H1 (cell line): ENCODE measurements at regions not wholly inside any gene's neighbourhood (a gene's known extent, or its start where the extent isn't known, plus 50 kb on each side); places are given as distances from the start of the nearest gene placed in this dataset.

ENCODE experiments used
- CTCF ChIA-PET: fragments of 300-600 bp; sonication (Branson Sonifier 250); formaldehyde crosslinking; loops from one replicate; lab custom pipeline; 2021; ENCODE audit not compliant: partially characterized antibody; lab: Charles Lee
- POLR2A ChIA-PET: fragments of 300-600 bp; sonication (Branson Sonifier 250); formaldehyde crosslinking; loops from one replicate; lab custom pipeline; 2021; ENCODE audit warnings: inconsistent platforms; ENCODE audit not compliant: partially characterized antibody; lab: Charles Lee
- DNase-seq, 2 experiments: peaks; one replicate each; pipeline versions ENCODE4 v3.0.0 to v3.0.0-alpha.2; 2010 to 2022; ENCODE audit warnings: low spot score in 2 of 2, low read depth in 1 of 2, mixed read lengths in 1 of 2
- FAIRE-seq: peaks from 2 replicates; lab custom pipeline; 2011; peaks lifted over from hg19 to GRCh38; lab: Jason Lieb, UNC
- H2AFZ ChIP-seq: 2 replicates; pipeline ENCODE4 v1.8.1; 2012; ENCODE audit warnings: low read length, inconsistent platforms
- H2AK5ac ChIP-seq: 2 replicates; pipeline ENCODE4 v1.6.1; 2013; ENCODE audit warnings: low read depth, low read length
- H2BK120ac ChIP-seq: replicated peaks from 2 replicates; pipeline ENCODE3; 2013; ENCODE audit warnings: low read depth, low read length, inconsistent platforms
- H2BK12ac ChIP-seq: 2 replicates; pipeline ENCODE4 v1.6.1; 2013; ENCODE audit warnings: low read depth, low read length
- H2BK15ac ChIP-seq: 2 replicates; pipeline ENCODE4 v1.6.1; 2013; ENCODE audit warnings: low read length
- H2BK20ac ChIP-seq: 2 replicates; pipeline ENCODE4 v1.6.1; 2013; ENCODE audit warnings: low read length
- H2BK5ac ChIP-seq: 2 replicates; pipeline ENCODE4 v1.6.1; 2013; ENCODE audit warnings: low read depth, low read length
- H3K14ac ChIP-seq: 2 replicates; pipeline ENCODE4 v1.6.1; 2013; ENCODE audit warnings: inconsistent platforms; ENCODE audit not compliant: insufficient read length
- H3K18ac ChIP-seq: 2 replicates; pipeline ENCODE4 v1.6.1; 2013; ENCODE audit warnings: low read length; ENCODE audit errors: extremely low read depth
- H3K23ac ChIP-seq: 2 replicates; pipeline ENCODE4 v1.6.1; 2013; ENCODE audit warnings: inconsistent platforms; ENCODE audit not compliant: insufficient read length
- H3K23me2 ChIP-seq: 2 replicates; pipeline ENCODE4 v1.6.1; 2013; ENCODE audit warnings: low read depth, low read length
- H3K27ac ChIP-seq: 2 replicates; pipeline ENCODE4 v1.6.1; 2011; ENCODE audit warnings: low read depth, low read length, inconsistent platforms
- H3K27me3 ChIP-seq, 4 experiments: replicated peaks in 1 of 4; 1 replicate in 1 of 4; 2 replicates in 3 of 4; pipeline versions ENCODE4 v1.6.1 to v1.8.1; 2011 to 2013; ENCODE audit warnings: low read length in 3 of 4, mild to moderate bottlenecking in 3 of 4, inconsistent platforms in 2 of 4, mixed read lengths in 2 of 4, moderate library complexity in 1 of 4; ENCODE audit not compliant: control insufficient read depth in 3 of 4, insufficient read depth in 3 of 4; ENCODE audit errors: extremely low read depth in 1 of 4
- H3K36me3 ChIP-seq, 4 experiments: 2 replicates each; pipeline versions ENCODE4 v1.6.1 to v1.8.1; 2011 to 2013; ENCODE audit warnings: mild to moderate bottlenecking in 4 of 4, low read length in 3 of 4, moderate library complexity in 2 of 4, control low read depth in 1 of 4, inconsistent platforms in 1 of 4; ENCODE audit not compliant: insufficient read depth in 4 of 4, control insufficient read depth in 2 of 4
- H3K4ac ChIP-seq: replicated peaks from 2 replicates; pipeline ENCODE3; 2013; ENCODE audit warnings: low read length, low read depth, mixed read lengths, inconsistent platforms; ENCODE audit not compliant: insufficient read length
- H3K4me1 ChIP-seq, 4 experiments: replicated peaks in 1 of 4; 1 replicate in 1 of 4; 2 replicates in 3 of 4; pipeline versions ENCODE4 v1.6.1 to v1.8.1; 2011 to 2013; ENCODE audit warnings: low read length in 3 of 4, inconsistent platforms in 2 of 4, mixed read lengths in 1 of 4; ENCODE audit not compliant: insufficient read depth in 4 of 4, control insufficient read depth in 3 of 4
- H3K4me2 ChIP-seq, 2 experiments: 2 replicates each; pipeline versions ENCODE4 v1.6.1 to v1.8.1; 2011 to 2013; ENCODE audit warnings: low read depth in 2 of 2, low read length in 2 of 2, control low read depth in 1 of 2, inconsistent platforms in 1 of 2, mild to moderate bottlenecking in 1 of 2; ENCODE audit not compliant: insufficient read depth in 1 of 2
- H3K4me3 ChIP-seq, 4 experiments: fragments of 200-600, 300-600 bp in 1 of 4; sonication (generic), shearing (Covaris generic), sonication (Bioruptor Twin) in 1 of 4; 2 replicates each; pipeline versions ENCODE4 v1.5.1 to v1.8.1; 2011 to 2016; ENCODE audit warnings: low read length in 4 of 4, low read depth in 3 of 4, control low read depth in 2 of 4, inconsistent platforms in 2 of 4, mild to moderate bottlenecking in 2 of 4, mixed read lengths in 1 of 4, moderate library complexity in 1 of 4; ENCODE audit not compliant: insufficient read depth in 2 of 4; ENCODE audit errors: extremely low read depth in 1 of 4
- H3K56ac ChIP-seq: replicated peaks from 2 replicates; pipeline ENCODE3; 2013; ENCODE audit warnings: low read depth, mild to moderate bottlenecking, mixed read lengths, low read length, inconsistent platforms; ENCODE audit not compliant: insufficient read length
- H3K79me1 ChIP-seq: 2 replicates; pipeline ENCODE4 v1.6.1; 2013; ENCODE audit warnings: low read depth, low read length, control low read depth
- H3K79me2 ChIP-seq, 2 experiments: 2 replicates each; pipeline versions ENCODE4 v1.6.1 to v1.8.1; 2012 to 2013; ENCODE audit warnings: low read length in 2 of 2, mild to moderate bottlenecking in 2 of 2, inconsistent platforms in 1 of 2; ENCODE audit not compliant: insufficient read depth in 2 of 2, control insufficient read depth in 1 of 2
- H3K9ac ChIP-seq, 4 experiments: replicated peaks in 1 of 4; 1 replicate in 1 of 4; 2 replicates in 3 of 4; pipeline versions ENCODE4 v1.6.1 to v1.8.1; 2011 to 2013; ENCODE audit warnings: low read depth in 3 of 4, low read length in 3 of 4, control low read depth in 2 of 4, mild to moderate bottlenecking in 2 of 4, moderate library complexity in 2 of 4, inconsistent platforms in 1 of 4; ENCODE audit errors: extremely low read depth in 1 of 4
- H3K9me3 ChIP-seq, 2 experiments: 2 replicates each; pipeline versions ENCODE4 v1.6.1 to v1.8.1; 2012 to 2013; ENCODE audit warnings: mild to moderate bottlenecking in 2 of 2, moderate library complexity in 2 of 2, control low read depth in 1 of 2, inconsistent platforms in 1 of 2, low read depth in 1 of 2, low read length in 1 of 2, mixed read lengths in 1 of 2; ENCODE audit not compliant: insufficient read depth in 2 of 2
- H4K20me1 ChIP-seq, 2 experiments: replicated peaks in 1 of 2; 2 replicates each; pipeline versions ENCODE3 to v1.8.1; 2011 to 2013; ENCODE audit warnings: inconsistent platforms in 2 of 2, low read length in 2 of 2, mild to moderate bottlenecking in 1 of 2; ENCODE audit not compliant: insufficient read depth in 2 of 2, control insufficient read depth in 1 of 2
- H4K5ac ChIP-seq: 2 replicates; pipeline ENCODE4 v1.6.1; 2013; ENCODE audit warnings: low read length, low read depth, mixed read lengths, inconsistent platforms; ENCODE audit not compliant: insufficient read length
- H4K8ac ChIP-seq: 2 replicates; pipeline ENCODE4 v1.8.0; 2013; ENCODE audit warnings: mild to moderate bottlenecking, moderate library complexity, low read length, inconsistent platforms; ENCODE audit not compliant: insufficient read depth; ENCODE audit errors: extremely low read depth
- H4K91ac ChIP-seq: replicated peaks from 2 replicates; pipeline ENCODE3; 2013; ENCODE audit warnings: low read length, mixed read lengths, inconsistent platforms; ENCODE audit not compliant: insufficient read length
- CEBPB ChIP-seq: IDR thresholded peaks from 2 replicates; pipeline ENCODE4 v1.6.1; 2012; ENCODE audit warnings: low read depth, low read length
- CTBP2 ChIP-seq: IDR thresholded peaks from 2 replicates; pipeline ENCODE4 v1.7.0; 2011; ENCODE audit warnings: borderline replicate concordance, mild to moderate bottlenecking, moderate library complexity, mixed read lengths, low read length; ENCODE audit not compliant: insufficient read depth, insufficient read length
- EP300 ChIP-seq, 2 experiments: IDR thresholded peaks; 1 replicate in 1 of 2; 2 replicates in 1 of 2; pipeline ENCODE4 v1.6.1; 2011 to 2012; ENCODE audit warnings: low read depth in 2 of 2, low read length in 2 of 2, mild to moderate bottlenecking in 2 of 2, borderline replicate concordance in 1 of 2, inconsistent platforms in 1 of 2, moderate library complexity in 1 of 2
- GTF2F1 ChIP-seq: IDR thresholded peaks from 2 replicates; pipeline ENCODE4 v1.6.1; 2012; ENCODE audit warnings: low read depth, low read length, improper control_type of control experiment, borderline replicate concordance
- HDAC6 ChIP-seq: IDR thresholded peaks from one replicate; pipeline ENCODE4 v1.7.1; 2012; ENCODE audit warnings: low read depth, mild to moderate bottlenecking, inconsistent platforms, low read length, moderate library complexity
- JUN ChIP-seq: IDR thresholded peaks from 2 replicates; pipeline ENCODE4 v1.6.1; 2011; ENCODE audit warnings: low read depth, mild to moderate bottlenecking, improper control_type of control experiment, low read length
- KDM1A ChIP-seq: fragments of 200-600, 300-600 bp; sonication (generic); IDR thresholded peaks from 2 replicates; pipeline ENCODE4 v1.7.1; 2016; ENCODE audit warnings: mild to moderate bottlenecking, low read length, borderline replicate concordance
- KDM5A ChIP-seq: fragments of 200-600 bp; IDR thresholded peaks from 2 replicates; pipeline ENCODE4 v1.7.1; 2012; ENCODE audit warnings: mild to moderate bottlenecking, low read length, inconsistent platforms, mixed read lengths
- POLR2A ChIP-seq, 2 experiments: IDR thresholded peaks; 1 replicate in 1 of 2; 2 replicates in 1 of 2; pipeline ENCODE4 v1.6.1; 2011; ENCODE audit warnings: low read depth in 2 of 2, low read length in 2 of 2, mild to moderate bottlenecking in 2 of 2; ENCODE audit errors: control extremely low read depth in 1 of 2
- POU5F1 ChIP-seq: IDR thresholded peaks from 2 replicates; pipeline ENCODE4 v1.6.1; 2011; ENCODE audit warnings: low read depth, mild to moderate bottlenecking, low read length, moderate library complexity
- SIN3A ChIP-seq, 2 experiments: IDR thresholded peaks in 1 of 2; conservative IDR thresholded peaks in 1 of 2; 2 replicates each; pipeline ENCODE4 v1.6.1; 2011 to 2012; ENCODE audit warnings: low read length in 2 of 2, improper control_type of control experiment in 1 of 2, low read depth in 1 of 2, mild to moderate bottlenecking in 1 of 2
- SIX5 ChIP-seq: IDR thresholded peaks from 2 replicates; pipeline ENCODE4 v1.6.1; 2011; ENCODE audit warnings: mild to moderate bottlenecking, low read depth, low read length
- SRF ChIP-seq: IDR thresholded peaks from 2 replicates; pipeline ENCODE4 v1.6.1; 2011; ENCODE audit warnings: mild to moderate bottlenecking, low read depth, low read length, moderate library complexity
- TAF1 ChIP-seq: IDR thresholded peaks from 2 replicates; pipeline ENCODE4 v1.6.1; 2011; ENCODE audit warnings: mild to moderate bottlenecking, low read depth, low read length
- YY1 ChIP-seq: IDR thresholded peaks from 2 replicates; pipeline ENCODE4 v1.6.1; 2011; ENCODE audit warnings: low read depth, mild to moderate bottlenecking, low read length
- ZNF274 ChIP-seq: IDR thresholded peaks from 2 replicates; pipeline ENCODE4 v1.7.0; 2012; ENCODE audit warnings: low read length, borderline replicate concordance; ENCODE audit errors: extremely low read depth
- WGBS, 2 experiments: shearing (Covaris generic) in 1 of 2; methylation state at CpG; one replicate each; pipeline versions ENCODE4 v1.1.6 to v1.1.7; 2013 to 2015; ENCODE audit warnings: low lambda C conversion rate in 2 of 2, mixed read lengths in 2 of 2, inconsistent platforms in 1 of 2, low coverage in 1 of 2, missing lambda C conversion rate in 1 of 2; ENCODE audit not compliant: insufficient replicate concordance in 2 of 2, insufficient coverage in 1 of 2, insufficient read length in 1 of 2; ENCODE audit errors: extremely low coverage in 1 of 2, missing lambda C conversion rate in 1 of 2; 5-methylcytosine and 5-hydroxymethylcytosine counted together

- FAIRE-seq = no peak
- Histone ChIP-seq H2BK15ac (no peak overlapping the region), H3K4me2 (no peak overlapping the region), H3K4me3 (no peak overlapping the region), H3K36me3 (no peaks in the 10 kb centered on the region), H2AK5ac (no peak overlapping the region), H3K14ac (no peak overlapping the region), H3K9ac (no peak overlapping the region), H3K56ac (no peak overlapping the region), H4K5ac (no peak overlapping the region), H3K23ac (no peak overlapping the region), H4K8ac (no peak overlapping the region), H3K27ac (no peak overlapping the region), H2AFZ (peak overlapping the region; percentile 48; the same call in 1 of the 2 replicates), H3K4me1 (peaks cover 0 to 3% (median 0%) of the 10 kb centered on the region in 4 experiments; a peak in 1 of 7 replicates), H3K79me2 (no peaks in the 10 kb centered on the region), H2BK5ac (no peak overlapping the region), H2BK12ac (no peak overlapping the region), H4K20me1 (no peaks in the 10 kb centered on the region), H3K4ac (no peak overlapping the region), H2BK120ac (no peak overlapping the region), H3K79me1 (no peaks in the 10 kb centered on the region), H4K91ac (no peak overlapping the region), H3K27me3 (no peaks in the 10 kb centered on the region), H2BK20ac (no peak overlapping the region), H3K9me3 (no peaks in the 10 kb centered on the region), H3K23me2 (no peaks in the 10 kb centered on the region), H3K18ac (no peak overlapping the region)
- CTCF ChIA-PET = no interaction called here
- DNase-seq = no peak
- WGBS, 2 experiments = 99% methylated on average over 4 of the region's 4 CpGs; no CpG with 5 or more reads in 1 of the 2 experiments
- POLR2A ChIA-PET = no interaction called here
- no peak for TF ChIP-seq GTF2F1
- TF ChIP-seq CEBPB = no peak
- no peak for TF ChIP-seq POU5F1
- TF ChIP-seq ZNF274 = no peak
- no peak for TF ChIP-seq SRF
- TF ChIP-seq TAF1 = no peak
- TF ChIP-seq YY1 = no peak
- no peak for TF ChIP-seq CTBP2
- no peak for TF ChIP-seq HDAC6
- TF ChIP-seq SIN3A (conservative IDR thresholded peaks at IDR 0.05 in 1 of 2, IDR thresholded peaks at IDR 0.05 in 1 of 2; ENCODE audit: low read depth in 1 of 2, low read length in 2 of 2) = no peak
- TF ChIP-seq KDM1A = no peak
- TF ChIP-seq EP300 (IDR thresholded peaks at IDR 0.05; ENCODE audit: borderline replicate concordance in 1 of 2, low read depth in 2 of 2, low read length in 2 of 2) = no peak
- no peak for TF ChIP-seq POLR2A (IDR thresholded peaks at IDR 0.05; ENCODE audit: control extremely low read depth in 1 of 2, low read depth in 2 of 2, low read length in 2 of 2)
- no peak for TF ChIP-seq KDM5A
- TF ChIP-seq JUN = no peak
- no peak for TF ChIP-seq SIX5
These were observed 1406.0 kb downstream of the KCNT2 start for GRCh38 chr1:195202241-195202640.
